OCI-LY1 (cell line): ENCODE measurements at regions not wholly inside any gene's neighbourhood (a gene's known extent, or its start where the extent isn't known, plus 50 kb on each side); places are given as distances from the start of the nearest gene placed in this dataset.

Source experiments
- H2AFZ ChIP-seq: fragments of 200-600 bp; sonication (generic), shearing (Covaris generic); 2 replicates; pipeline ENCODE4 v1.6.0; 2014; ENCODE audit warnings: antibody characterized with exemption, mild to moderate bottlenecking, low read length
- H3F3A ChIP-seq: fragments of 200-600 bp; sonication (generic), shearing (Covaris generic); 2 replicates; pipeline ENCODE4 v1.6.0; 2014; ENCODE audit warnings: mild to moderate bottlenecking, antibody characterized with exemption, low read length, moderate library complexity; ENCODE audit not compliant: insufficient read depth
- H3K27ac ChIP-seq: fragments of 200-600 bp; sonication (generic); 2 replicates; pipeline ENCODE4 v1.5.1; 2014; ENCODE audit warnings: low read length, mixed run types, mild to moderate bottlenecking, low read depth; ENCODE audit not compliant: poor library complexity, severe bottlenecking
- H3K27me3 ChIP-seq: fragments of 200-600 bp; sonication (generic); 2 replicates; pipeline ENCODE4 v1.6.0; 2014; ENCODE audit warnings: antibody characterized with exemption, mild to moderate bottlenecking, low read length, moderate library complexity; ENCODE audit not compliant: insufficient read depth
- H3K36me3 ChIP-seq: fragments of 200-600 bp; sonication (generic); 2 replicates; pipeline ENCODE4 v1.6.1; 2014; ENCODE audit warnings: mild to moderate bottlenecking, antibody characterized with exemption, low read length, moderate library complexity, mixed read lengths; ENCODE audit not compliant: insufficient read depth
- H3K4me1 ChIP-seq: fragments of 200-600 bp; sonication (generic); 2 replicates; pipeline ENCODE4 v1.5.1; 2014; ENCODE audit warnings: mild to moderate bottlenecking, low read length, moderate library complexity; ENCODE audit not compliant: insufficient read depth, severe bottlenecking
- H3K4me2 ChIP-seq: fragments of 200-600 bp; sonication (generic), shearing (Covaris generic); 2 replicates; pipeline ENCODE4 v1.6.1; 2014; ENCODE audit warnings: low read length
- H3K4me3 ChIP-seq: fragments of 200-600 bp; sonication (generic); 2 replicates; pipeline ENCODE4 v1.5.1; 2014; ENCODE audit warnings: low read length, low read depth, mild to moderate bottlenecking, mixed read lengths; ENCODE audit not compliant: poor library complexity, severe bottlenecking
- H3K79me2 ChIP-seq: fragments of 200-600 bp; shearing (Covaris generic); 2 replicates; pipeline ENCODE4 v1.6.1; 2016; ENCODE audit warnings: mixed run types, low read length, mixed read lengths; ENCODE audit not compliant: insufficient read depth
- H3K9ac ChIP-seq: fragments of 200-600 bp; sonication (generic), shearing (Covaris generic); 2 replicates; pipeline ENCODE4 v1.6.1; 2014; ENCODE audit warnings: mild to moderate bottlenecking, low read length, mixed read lengths
- H3K9me2 ChIP-seq: fragments of 200-600 bp; sonication (generic), shearing (Covaris generic); 2 replicates; pipeline ENCODE4 v1.6.1; 2014; ENCODE audit warnings: low read depth, mild to moderate bottlenecking, low read length, mixed read lengths
- H3K9me3 ChIP-seq: fragments of 200-600 bp; shearing (Covaris generic); 2 replicates; pipeline ENCODE4 v1.6.1; 2014; ENCODE audit warnings: low read length, mixed read lengths
- H4K20me1 ChIP-seq: fragments of 200-600 bp; sonication (generic), shearing (Covaris generic); 2 replicates; pipeline ENCODE4 v1.6.0; 2016; ENCODE audit warnings: mild to moderate bottlenecking, low read length; ENCODE audit not compliant: insufficient read depth
- CTCF ChIP-seq: fragments of 200-600 bp; sonication (generic), shearing (Covaris generic); IDR thresholded peaks from 2 replicates; pipeline ENCODE4 v1.5.1; 2017; ENCODE audit warnings: mild to moderate bottlenecking, antibody characterized with exemption, low read length, moderate library complexity, mixed read lengths
- EZH2 ChIP-seq: fragments of 200-600 bp; sonication (generic), shearing (Covaris generic); IDR thresholded peaks from 2 replicates; pipeline ENCODE4 v1.8.0; 2017; ENCODE audit warnings: borderline replicate concordance, mixed run types, mild to moderate bottlenecking, antibody characterized with exemption, low read length, moderate library complexity, mixed read lengths

DNA sequence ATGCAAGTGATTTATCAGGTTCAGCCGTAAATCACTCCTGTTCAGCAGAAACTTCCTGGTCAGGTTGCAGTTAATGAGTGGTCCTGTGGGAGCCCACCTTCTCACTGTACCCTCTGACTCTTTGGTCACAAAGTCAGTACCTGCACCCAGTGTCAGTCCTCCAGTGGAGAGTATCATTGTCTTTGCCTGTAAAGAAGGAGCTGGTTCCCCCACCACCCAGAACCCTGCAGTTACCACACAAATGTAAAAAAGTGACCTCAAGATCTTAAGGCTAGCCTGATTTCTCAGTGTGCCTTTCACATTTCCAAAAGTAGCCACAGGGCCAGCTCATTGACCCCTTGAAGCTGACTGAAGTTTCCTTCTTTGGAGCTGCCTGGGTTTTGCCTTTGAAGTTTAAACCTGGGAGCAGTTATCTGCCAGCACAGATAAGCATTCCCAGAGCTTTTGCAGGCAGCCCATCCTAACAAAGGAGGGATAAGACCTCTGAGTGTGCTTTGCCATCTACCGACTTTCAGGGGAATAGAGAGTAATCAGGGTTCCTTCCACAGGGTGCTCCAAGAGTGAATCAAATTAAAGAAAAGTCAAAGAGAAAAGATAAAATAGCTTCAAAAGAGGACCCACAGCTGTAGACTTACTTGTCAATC lies 725.2 kb downstream of the CPS1 start:
- Histone ChIP-seq H3K9me2 (no peaks in the 10 kb centered on the region), H3K27me3 (no peaks in the 10 kb centered on the region), H4K20me1 (no peaks in the 10 kb centered on the region), H3K9me3 (no peaks in the 10 kb centered on the region), H3K27ac (no peak overlapping the region), H3K4me2 (no peak overlapping the region), H3K4me1 (no peaks in the 10 kb centered on the region), H2AFZ (no peak overlapping the region), H3F3A (no peaks in the 10 kb centered on the region), H3K9ac (no peak overlapping the region), H3K4me3 (no peak overlapping the region), H3K79me2 (no peaks in the 10 kb centered on the region), H3K36me3 (no peaks in the 10 kb centered on the region)
- TF ChIP-seq EZH2 (no peak), CTCF (no peak)

DNA sequence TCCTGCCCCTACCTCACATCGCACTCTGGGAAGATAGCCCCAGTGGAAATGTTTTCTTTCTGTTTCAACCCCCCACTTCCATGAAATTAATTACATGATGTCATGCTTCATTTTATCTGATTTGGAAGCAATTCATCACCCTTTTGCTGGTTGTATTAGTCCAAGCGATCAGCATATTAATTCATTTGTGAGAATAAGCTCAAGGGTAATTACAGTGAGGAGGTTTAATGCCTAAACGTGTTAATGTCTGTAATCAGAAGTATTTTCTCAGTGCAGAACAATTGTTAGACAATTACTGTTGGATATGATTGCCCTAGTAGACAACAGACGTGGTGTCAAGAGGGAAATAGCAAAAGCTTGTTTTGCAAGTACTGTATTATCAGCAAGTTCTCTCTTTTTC lies 746.3 kb downstream of the CPS1 start:
- Histone ChIP-seq H3K4me2 (no peak overlapping the region), H4K20me1 (no peaks in the 10 kb centered on the region), H3K4me1 (no peaks in the 10 kb centered on the region), H3K36me3 (no peaks in the 10 kb centered on the region), H3K27ac (no peak overlapping the region), H3K9me2 (no peaks in the 10 kb centered on the region), H2AFZ (no peak overlapping the region), H3K9ac (no peak overlapping the region), H3K79me2 (no peaks in the 10 kb centered on the region), H3F3A (no peaks in the 10 kb centered on the region), H3K9me3 (no peaks in the 10 kb centered on the region), H3K27me3 (no peaks in the 10 kb centered on the region), H3K4me3 (no peak overlapping the region)
- no peak for TF ChIP-seq EZH2
- TF ChIP-seq CTCF, result no peak

DNA sequence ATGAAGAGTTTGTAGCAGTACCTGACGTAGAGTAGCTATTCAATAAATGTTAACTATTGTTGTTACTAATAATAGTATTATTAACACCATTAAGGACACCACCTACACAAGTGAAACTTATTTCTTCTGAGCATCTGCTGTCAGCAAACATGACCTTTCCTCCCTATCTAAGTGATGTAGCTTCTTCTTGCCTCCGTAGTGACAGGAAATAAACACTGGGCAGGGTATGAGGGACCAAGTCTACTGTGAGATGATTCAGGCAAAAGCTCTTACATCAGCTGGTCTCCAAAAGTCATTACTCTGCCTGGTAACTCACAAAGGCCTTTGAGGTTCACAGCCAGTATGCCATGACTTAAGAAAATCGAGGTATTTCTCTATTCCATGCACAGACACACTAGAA lies 750.5 kb downstream of the CPS1 start:
- Histone ChIP-seq H3K4me1 (no peaks in the 10 kb centered on the region), H3F3A (no peaks in the 10 kb centered on the region), H3K27ac (no peak overlapping the region), H4K20me1 (no peaks in the 10 kb centered on the region), H2AFZ (no peak overlapping the region), H3K9me3 (no peaks in the 10 kb centered on the region), H3K9me2 (no peaks in the 10 kb centered on the region), H3K36me3 (no peaks in the 10 kb centered on the region), H3K27me3 (no peaks in the 10 kb centered on the region), H3K9ac (no peak overlapping the region), H3K79me2 (no peaks in the 10 kb centered on the region), H3K4me3 (no peak overlapping the region), H3K4me2 (no peak overlapping the region)
- no peak for TF ChIP-seq CTCF
- TF ChIP-seq EZH2, result no peak
